Choroid plexus epithelial cell (primary cell): ENCODE measurements at regions not wholly inside any gene's neighbourhood (a gene's known extent, or its start where the extent isn't known, plus 50 kb on each side); places are given as distances from the start of the nearest gene placed in this dataset.

Source experiments
- DNase-seq: peaks from one replicate; pipeline ENCODE4 v3.0.0-alpha.2; 2010; ENCODE audit warnings: low read depth
- H3K4me3 ChIP-seq: 2 replicates; pipeline ENCODE4 v1.5.1; 2011; ENCODE audit warnings: low read depth, mild to moderate bottlenecking, control low read depth, low read length, moderate library complexity
- TF ChIP-seq, protein P1 (sequence below): conservative IDR thresholded peaks from 2 replicates; pipeline ENCODE4 v1.5.1; 2011; ENCODE audit warnings: low read depth, mild to moderate bottlenecking, control low read depth, inconsistent platforms, low read length, moderate library complexity

GRCh38 chr2:119053700-119054436 lies 104.7 kb downstream of the C1QL2 start:
- no peak overlapping the region for H3K4me3 ChIP-seq
- TF ChIP-seq, protein P1, sequence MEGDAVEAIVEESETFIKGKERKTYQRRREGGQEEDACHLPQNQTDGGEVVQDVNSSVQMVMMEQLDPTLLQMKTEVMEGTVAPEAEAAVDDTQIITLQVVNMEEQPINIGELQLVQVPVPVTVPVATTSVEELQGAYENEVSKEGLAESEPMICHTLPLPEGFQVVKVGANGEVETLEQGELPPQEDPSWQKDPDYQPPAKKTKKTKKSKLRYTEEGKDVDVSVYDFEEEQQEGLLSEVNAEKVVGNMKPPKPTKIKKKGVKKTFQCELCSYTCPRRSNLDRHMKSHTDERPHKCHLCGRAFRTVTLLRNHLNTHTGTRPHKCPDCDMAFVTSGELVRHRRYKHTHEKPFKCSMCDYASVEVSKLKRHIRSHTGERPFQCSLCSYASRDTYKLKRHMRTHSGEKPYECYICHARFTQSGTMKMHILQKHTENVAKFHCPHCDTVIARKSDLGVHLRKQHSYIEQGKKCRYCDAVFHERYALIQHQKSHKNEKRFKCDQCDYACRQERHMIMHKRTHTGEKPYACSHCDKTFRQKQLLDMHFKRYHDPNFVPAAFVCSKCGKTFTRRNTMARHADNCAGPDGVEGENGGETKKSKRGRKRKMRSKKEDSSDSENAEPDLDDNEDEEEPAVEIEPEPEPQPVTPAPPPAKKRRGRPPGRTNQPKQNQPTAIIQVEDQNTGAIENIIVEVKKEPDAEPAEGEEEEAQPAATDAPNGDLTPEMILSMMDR, result no peak
- no peak for DNase-seq

GRCh38 chr2:119051263-119051662 lies 107.3 kb downstream of the C1QL2 start:
- TF ChIP-seq, protein P1, result no peak
- H3K4me3 ChIP-seq, result no peak overlapping the region
- no peak for DNase-seq

DNA sequence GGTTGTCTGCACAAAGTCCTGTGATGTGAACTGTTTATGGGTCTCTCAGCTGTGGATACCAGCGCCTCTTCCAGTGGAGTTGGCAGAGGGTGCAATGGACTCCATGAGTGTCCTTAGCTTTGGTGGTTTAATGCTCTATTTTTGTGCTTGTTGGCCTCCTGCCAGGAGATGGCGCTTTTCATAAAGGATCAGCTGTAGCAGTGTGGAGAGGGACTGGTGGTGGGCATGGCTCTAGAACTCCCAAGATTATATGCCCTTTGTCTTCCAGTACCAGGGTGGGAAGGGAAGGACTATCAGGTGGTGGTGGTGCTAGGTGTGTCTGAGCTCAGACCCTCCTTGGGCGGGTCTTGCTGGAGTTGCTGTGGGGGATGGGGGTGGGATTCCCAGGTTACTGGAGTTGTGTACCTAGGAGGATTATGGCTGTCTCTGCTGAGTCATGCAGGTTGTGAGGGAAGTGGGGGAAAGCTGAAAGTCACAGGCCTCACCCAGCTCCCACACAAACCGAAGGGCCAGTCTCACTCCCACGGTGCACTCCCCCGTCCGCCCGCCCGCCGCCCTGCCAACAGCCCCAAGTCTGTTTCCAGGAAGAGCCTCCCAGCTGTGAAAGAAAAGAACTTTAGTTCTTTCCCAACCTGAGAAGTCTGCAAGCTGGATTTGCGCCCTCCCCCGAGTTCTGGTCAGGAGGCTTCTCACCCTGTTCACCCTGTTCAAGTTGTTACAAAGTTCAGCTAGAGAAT lies 108.1 kb downstream of the MARCO start:
- TF ChIP-seq, protein P1, result no peak
- no peak for DNase-seq
- H3K4me3 ChIP-seq, result no peak overlapping the region
